ENCODE measurements at regions not wholly inside any gene's neighbourhood (a gene's known extent, or its start where the extent isn't known, plus 50 kb on each side); places are given as distances from the start of the nearest gene placed in this dataset.

DNA sequence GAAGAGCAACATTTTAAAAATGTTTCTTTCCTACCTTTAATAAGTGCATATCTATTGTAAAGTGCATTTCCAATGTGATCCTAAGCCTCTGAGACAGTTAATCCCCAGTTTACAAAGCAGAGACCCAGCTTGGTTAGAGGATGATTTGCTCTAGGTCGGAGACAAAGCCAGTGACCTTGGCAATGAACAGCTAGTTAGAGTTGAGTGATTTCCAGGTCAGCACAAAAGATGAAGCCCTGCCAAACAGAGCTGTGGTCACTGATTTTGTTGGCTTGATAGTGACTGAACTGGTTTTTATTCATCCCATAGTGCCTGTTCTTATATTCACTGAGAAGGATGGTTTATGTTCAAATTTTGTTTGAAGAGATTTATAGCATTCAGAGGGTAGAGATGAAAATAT lies 56.6 kb upstream of the CD83 start:
- 24% methylated on average over 1 of the region's 1 CpG for WGBS
- no peaks in the 10 kb centered on the region for H3K27me3 ChIP-seq (ENCODE audit: control insufficient read depth in 4 of 4, insufficient read depth in 4 of 4, low read length in 3 of 4)
- DNase-seq (ENCODE audit: low spot score): no peak
- H3K9me3 ChIP-seq (ENCODE audit: control insufficient read depth in 4 of 4, low read length in 3 of 4): no peaks in the 10 kb centered on the region
- TF ChIP-seq TAF1 (conservative IDR thresholded peaks at IDR 0.05): no peak
- TF ChIP-seq, protein P1, sequence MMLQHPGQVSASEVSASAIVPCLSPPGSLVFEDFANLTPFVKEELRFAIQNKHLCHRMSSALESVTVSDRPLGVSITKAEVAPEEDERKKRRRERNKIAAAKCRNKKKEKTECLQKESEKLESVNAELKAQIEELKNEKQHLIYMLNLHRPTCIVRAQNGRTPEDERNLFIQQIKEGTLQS (IDR thresholded peaks at IDR 0.05): no peak
- peak in 1 of 2 donors; percentile 32 for TF ChIP-seq RXRA (IDR thresholded peaks at IDR 0.05)
- no peak for TF ChIP-seq JUND (IDR thresholded peaks at IDR 0.05)
- no peak for TF ChIP-seq EGR1 (IDR thresholded peaks at IDR 0.05; ENCODE audit: low read depth in 2 of 2)
- TF ChIP-seq SP1 (IDR thresholded peaks at IDR 0.05): no peak
- TF ChIP-seq, protein P2, sequence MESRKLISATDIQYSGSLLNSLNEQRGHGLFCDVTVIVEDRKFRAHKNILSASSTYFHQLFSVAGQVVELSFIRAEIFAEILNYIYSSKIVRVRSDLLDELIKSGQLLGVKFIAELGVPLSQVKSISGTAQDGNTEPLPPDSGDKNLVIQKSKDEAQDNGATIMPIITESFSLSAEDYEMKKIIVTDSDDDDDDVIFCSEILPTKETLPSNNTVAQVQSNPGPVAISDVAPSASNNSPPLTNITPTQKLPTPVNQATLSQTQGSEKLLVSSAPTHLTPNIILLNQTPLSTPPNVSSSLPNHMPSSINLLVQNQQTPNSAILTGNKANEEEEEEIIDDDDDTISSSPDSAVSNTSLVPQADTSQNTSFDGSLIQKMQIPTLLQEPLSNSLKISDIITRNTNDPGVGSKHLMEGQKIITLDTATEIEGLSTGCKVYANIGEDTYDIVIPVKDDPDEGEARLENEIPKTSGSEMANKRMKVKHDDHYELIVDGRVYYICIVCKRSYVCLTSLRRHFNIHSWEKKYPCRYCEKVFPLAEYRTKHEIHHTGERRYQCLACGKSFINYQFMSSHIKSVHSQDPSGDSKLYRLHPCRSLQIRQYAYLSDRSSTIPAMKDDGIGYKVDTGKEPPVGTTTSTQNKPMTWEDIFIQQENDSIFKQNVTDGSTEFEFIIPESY (IDR thresholded peaks at IDR 0.05): no peak
- TF ChIP-seq NR2F2 (IDR thresholded peaks at IDR 0.05): no peak
- no peak overlapping the region for H3K9ac ChIP-seq (ENCODE audit: low read depth in 1 of 2, low read length in 2 of 2)
- H3K27ac ChIP-seq (ENCODE audit: low read depth in 1 of 2, low read length in 2 of 2): no peak overlapping the region
- H3K4me3 ChIP-seq (ENCODE audit: low read depth in 1 of 3, low read length in 3 of 3): no peak overlapping the region
- H3K4me1 ChIP-seq (ENCODE audit: control insufficient read depth in 4 of 4, insufficient read depth in 4 of 4, low read length in 3 of 4): peaks cover 0 to 12% (median 1%) of the 10 kb centered on the region in 4 donors
- no peaks in the 10 kb centered on the region for H3K36me3 ChIP-seq (ENCODE audit: control insufficient read depth in 4 of 4, insufficient read depth in 3 of 4, low read depth in 1 of 4, low read length in 3 of 4)

DNA sequence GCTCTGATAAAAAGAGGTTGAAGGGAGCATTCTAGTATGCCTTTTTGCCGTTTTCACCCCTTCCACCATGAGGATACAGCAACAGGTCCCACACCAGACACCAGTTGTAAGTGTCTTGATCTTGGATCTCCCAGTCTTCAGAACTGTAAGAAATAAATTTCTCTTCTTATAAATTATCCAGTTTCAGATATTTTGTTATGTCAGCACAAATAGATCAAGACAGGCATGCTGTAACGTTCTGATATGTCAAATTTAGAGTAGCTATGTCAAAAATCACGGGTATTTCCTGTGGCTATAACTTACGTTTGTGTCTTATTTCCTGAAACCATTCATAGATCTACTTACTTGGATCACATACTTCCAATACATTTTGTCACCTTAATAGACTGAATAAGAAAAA lies 55.9 kb upstream of the CD83 start:
- Histone ChIP-seq H3K9ac (ENCODE audit: low read depth in 1 of 2, low read length in 2 of 2) (no peak overlapping the region), H3K36me3 (ENCODE audit: control insufficient read depth in 4 of 4, insufficient read depth in 3 of 4, low read depth in 1 of 4, low read length in 3 of 4) (no peaks in the 10 kb centered on the region), H3K4me1 (ENCODE audit: control insufficient read depth in 4 of 4, insufficient read depth in 4 of 4, low read length in 3 of 4) (peaks cover 0 to 12% (median 1%) of the 10 kb centered on the region in 4 donors), H3K4me3 (ENCODE audit: low read depth in 1 of 3, low read length in 3 of 3) (no peak overlapping the region), H3K27me3 (ENCODE audit: control insufficient read depth in 4 of 4, insufficient read depth in 4 of 4, low read length in 3 of 4) (no peaks in the 10 kb centered on the region), H3K27ac (ENCODE audit: low read depth in 1 of 2, low read length in 2 of 2) (no peak overlapping the region), H3K9me3 (ENCODE audit: control insufficient read depth in 4 of 4, low read length in 3 of 4) (no peaks in the 10 kb centered on the region)
- no peak for DNase-seq (ENCODE audit: low spot score)
- TF ChIP-seq YY1 (IDR thresholded peaks at IDR 0.05) (no peak), TAF1 (conservative IDR thresholded peaks at IDR 0.05) (no peak), JUND (IDR thresholded peaks at IDR 0.05) (no peak), EGR1 (IDR thresholded peaks at IDR 0.05; ENCODE audit: low read depth in 2 of 2) (no peak), HNF4A (conservative IDR thresholded peaks at IDR 0.05) (no peak), FOXA2 (IDR thresholded peaks at IDR 0.05) (no peak)
- TF ChIP-seq, protein P3, sequence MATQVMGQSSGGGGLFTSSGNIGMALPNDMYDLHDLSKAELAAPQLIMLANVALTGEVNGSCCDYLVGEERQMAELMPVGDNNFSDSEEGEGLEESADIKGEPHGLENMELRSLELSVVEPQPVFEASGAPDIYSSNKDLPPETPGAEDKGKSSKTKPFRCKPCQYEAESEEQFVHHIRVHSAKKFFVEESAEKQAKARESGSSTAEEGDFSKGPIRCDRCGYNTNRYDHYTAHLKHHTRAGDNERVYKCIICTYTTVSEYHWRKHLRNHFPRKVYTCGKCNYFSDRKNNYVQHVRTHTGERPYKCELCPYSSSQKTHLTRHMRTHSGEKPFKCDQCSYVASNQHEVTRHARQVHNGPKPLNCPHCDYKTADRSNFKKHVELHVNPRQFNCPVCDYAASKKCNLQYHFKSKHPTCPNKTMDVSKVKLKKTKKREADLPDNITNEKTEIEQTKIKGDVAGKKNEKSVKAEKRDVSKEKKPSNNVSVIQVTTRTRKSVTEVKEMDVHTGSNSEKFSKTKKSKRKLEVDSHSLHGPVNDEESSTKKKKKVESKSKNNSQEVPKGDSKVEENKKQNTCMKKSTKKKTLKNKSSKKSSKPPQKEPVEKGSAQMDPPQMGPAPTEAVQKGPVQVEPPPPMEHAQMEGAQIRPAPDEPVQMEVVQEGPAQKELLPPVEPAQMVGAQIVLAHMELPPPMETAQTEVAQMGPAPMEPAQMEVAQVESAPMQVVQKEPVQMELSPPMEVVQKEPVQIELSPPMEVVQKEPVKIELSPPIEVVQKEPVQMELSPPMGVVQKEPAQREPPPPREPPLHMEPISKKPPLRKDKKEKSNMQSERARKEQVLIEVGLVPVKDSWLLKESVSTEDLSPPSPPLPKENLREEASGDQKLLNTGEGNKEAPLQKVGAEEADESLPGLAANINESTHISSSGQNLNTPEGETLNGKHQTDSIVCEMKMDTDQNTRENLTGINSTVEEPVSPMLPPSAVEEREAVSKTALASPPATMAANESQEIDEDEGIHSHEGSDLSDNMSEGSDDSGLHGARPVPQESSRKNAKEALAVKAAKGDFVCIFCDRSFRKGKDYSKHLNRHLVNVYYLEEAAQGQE (IDR thresholded peaks at IDR 0.05): no peak
- TF ChIP-seq, protein P4, sequence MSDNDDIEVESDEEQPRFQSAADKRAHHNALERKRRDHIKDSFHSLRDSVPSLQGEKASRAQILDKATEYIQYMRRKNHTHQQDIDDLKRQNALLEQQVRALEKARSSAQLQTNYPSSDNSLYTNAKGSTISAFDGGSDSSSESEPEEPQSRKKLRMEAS (IDR thresholded peaks at IDR 0.05): no peak
- TF ChIP-seq, protein P1 (IDR thresholded peaks at IDR 0.05): no peak
- 70% methylated on average over 4 of the region's 4 CpGs for WGBS
